H9 (cell line): ENCODE measurements at regions not wholly inside any gene's neighbourhood (a gene's known extent, or its start where the extent isn't known, plus 50 kb on each side); places are given as distances from the start of the nearest gene placed in this dataset.
A peak's percentile ranks its signal among the peaks of the same experiment; 100 is the strongest.

ENCODE experiments used
- DNase-seq: peaks from one replicate; pipeline ENCODE4 v3.0.0-alpha.2; 2017
- H2AFZ ChIP-seq: one replicate; pipeline ENCODE4 v1.6.1; 2013; ENCODE audit warnings: mild to moderate bottlenecking, low read length, control low read depth, moderate library complexity
- H2AK5ac ChIP-seq: 2 replicates; pipeline ENCODE4 v1.6.1; 2013; ENCODE audit warnings: low read length, control low read depth, mixed read lengths; ENCODE audit not compliant: insufficient read length
- H2BK120ac ChIP-seq: one replicate; pipeline ENCODE4 v1.6.1; 2013; ENCODE audit warnings: low read depth, mild to moderate bottlenecking, low read length, control low read depth, inconsistent platforms; ENCODE audit not compliant: poor library complexity, severe bottlenecking
- H2BK12ac ChIP-seq: 2 replicates; pipeline ENCODE4 v1.6.1; 2013; ENCODE audit warnings: low read length, control low read depth, mixed read lengths, low read depth; ENCODE audit not compliant: insufficient read length
- H2BK15ac ChIP-seq: 2 replicates; pipeline ENCODE4 v1.6.1; 2013; ENCODE audit warnings: low read depth, low read length, control low read depth
- H2BK20ac ChIP-seq: one replicate; pipeline ENCODE4 v1.6.1; 2013; ENCODE audit warnings: low read depth, mild to moderate bottlenecking, low read length, control low read depth, inconsistent platforms; ENCODE audit not compliant: poor library complexity, severe bottlenecking
- H2BK5ac ChIP-seq: 2 replicates; pipeline ENCODE4 v1.6.1; 2013; ENCODE audit warnings: low read length, control low read depth, mixed read lengths; ENCODE audit not compliant: insufficient read length
- H3K14ac ChIP-seq: 2 replicates; pipeline ENCODE4 v1.6.1; 2013; ENCODE audit warnings: low read length, control low read depth; ENCODE audit not compliant: insufficient read depth
- H3K18ac ChIP-seq: 2 replicates; pipeline ENCODE4 v1.6.1; 2013; ENCODE audit warnings: low read depth, mild to moderate bottlenecking, mixed read lengths, low read length, control low read depth; ENCODE audit not compliant: insufficient read length
- H3K23ac ChIP-seq: 2 replicates; pipeline ENCODE4 v1.6.1; 2013; ENCODE audit warnings: low read length, control low read depth, mixed read lengths, low read depth; ENCODE audit not compliant: insufficient read length
- H3K23me2 ChIP-seq: 2 replicates; pipeline ENCODE4 v1.6.1; 2013; ENCODE audit warnings: low read depth, mild to moderate bottlenecking, mixed read lengths, low read length, control low read depth; ENCODE audit not compliant: insufficient read length, poor library complexity, severe bottlenecking
- H3K27ac ChIP-seq: 2 replicates; pipeline ENCODE4 v1.5.1; 2013; ENCODE audit warnings: low read length, control low read depth, mixed read lengths, low read depth; ENCODE audit not compliant: insufficient read length
- H3K27me3 ChIP-seq: 2 replicates; pipeline ENCODE4 v1.6.1; 2013; ENCODE audit warnings: low read length, control low read depth, inconsistent platforms; ENCODE audit not compliant: insufficient read depth
- H3K4ac ChIP-seq: 2 replicates; pipeline ENCODE4 v1.6.1; 2013; ENCODE audit warnings: low read depth, mild to moderate bottlenecking, control low read depth, inconsistent platforms, low read length, moderate library complexity
- H3K4me1 ChIP-seq: 2 replicates; pipeline ENCODE4 v1.6.1; 2013; ENCODE audit warnings: low read length, control low read depth, inconsistent platforms; ENCODE audit not compliant: insufficient read depth
- H3K4me2 ChIP-seq: 2 replicates; pipeline ENCODE4 v1.6.1; 2013; ENCODE audit warnings: low read length, control low read depth, mixed read lengths; ENCODE audit not compliant: insufficient read length, insufficient read depth
- H3K56ac ChIP-seq: 2 replicates; pipeline ENCODE4 v1.6.1; 2013; ENCODE audit warnings: low read depth, mild to moderate bottlenecking, mixed read lengths, low read length, control low read depth; ENCODE audit not compliant: insufficient read length
- H3K79me1 ChIP-seq: 2 replicates; pipeline ENCODE4 v1.6.1; 2013; ENCODE audit warnings: low read depth, mild to moderate bottlenecking, moderate library complexity, low read length, control low read depth, inconsistent platforms; ENCODE audit not compliant: insufficient read depth, poor library complexity, severe bottlenecking
- H3K79me2 ChIP-seq: 2 replicates; pipeline ENCODE4 v1.6.1; 2013; ENCODE audit warnings: low read length, control low read depth, inconsistent platforms; ENCODE audit not compliant: insufficient read depth
- H3K9ac ChIP-seq: 2 replicates; pipeline ENCODE4 v1.6.1; 2013; ENCODE audit warnings: low read length, control low read depth, mixed read lengths; ENCODE audit not compliant: insufficient read length; ENCODE audit errors: extremely low read depth
- H3K9me3 ChIP-seq: one replicate; pipeline ENCODE4 v1.6.1; 2013; ENCODE audit warnings: low read depth, low read length, inconsistent platforms; ENCODE audit not compliant: control insufficient read depth
- H3T11ph ChIP-seq: one replicate; pipeline ENCODE4 v1.6.1; 2013; ENCODE audit warnings: mild to moderate bottlenecking, low read length, control low read depth, inconsistent platforms
- H4K20me1 ChIP-seq: one replicate; pipeline ENCODE4 v1.6.1; 2013; ENCODE audit not compliant: control insufficient read depth, insufficient read length, insufficient read depth
- H4K5ac ChIP-seq: 2 replicates; pipeline ENCODE4 v1.6.1; 2013; ENCODE audit warnings: low read depth, mild to moderate bottlenecking, mixed read lengths, low read length, control low read depth; ENCODE audit not compliant: insufficient read length
- H4K8ac ChIP-seq: replicated peaks from 2 replicates; pipeline ENCODE4 v1.6.1; 2013; ENCODE audit warnings: low read length, control low read depth, mixed read lengths, low read depth; ENCODE audit not compliant: insufficient read length
- H4K91ac ChIP-seq: 2 replicates; pipeline ENCODE4 v1.6.1; 2013; ENCODE audit warnings: low read depth, mild to moderate bottlenecking, moderate library complexity, mixed read lengths, low read length, control low read depth; ENCODE audit not compliant: insufficient read length
- H3K27ac Mint-ChIP-seq, 3 experiments: 2 replicates in 2 of 3; 3 replicates in 1 of 3; pipeline ENCODE4 v1.8.0; 2020 to 2021; ENCODE audit warnings: mixed read lengths in 3 of 3, mild to moderate bottlenecking in 1 of 3, moderate library complexity in 1 of 3
- H3K27me3 Mint-ChIP-seq: 2 replicates; pipeline ENCODE4 v1.8.0; 2021; ENCODE audit warnings: low read depth, mild to moderate bottlenecking, moderate library complexity, mixed read lengths
- H3K36me3 Mint-ChIP-seq, 3 experiments: 2 replicates in 2 of 3; 3 replicates in 1 of 3; pipeline ENCODE4 v1.8.0; 2020 to 2021; ENCODE audit warnings: low read depth in 3 of 3, mixed read lengths in 3 of 3; ENCODE audit not compliant: insufficient read depth in 1 of 3
- H3K4me1 Mint-ChIP-seq, 2 experiments: 2 replicates each; pipeline ENCODE4 v1.8.0; 2020; ENCODE audit warnings: mixed read lengths in 2 of 2
- H3K4me3 Mint-ChIP-seq, 2 experiments: 2 replicates in 1 of 2; 3 replicates in 1 of 2; pipeline ENCODE4 v1.8.0; 2020 to 2021; ENCODE audit warnings: mild to moderate bottlenecking in 2 of 2, mixed read lengths in 2 of 2, moderate library complexity in 1 of 2
- H3K9me3 Mint-ChIP-seq, 2 experiments: 2 replicates in 1 of 2; 3 replicates in 1 of 2; pipeline ENCODE4 v1.8.0; 2020; ENCODE audit warnings: mild to moderate bottlenecking in 2 of 2, mixed read lengths in 2 of 2, moderate library complexity in 1 of 2
- WGBS: extraction: QIAGEN DNeasy Blood & Tissue Kit; methylation state at CpG from one replicate; pipeline ENCODE4 v1.1.7; 2013; ENCODE audit warnings: missing lambda C conversion rate, low lambda C conversion rate, mixed read lengths; ENCODE audit not compliant: insufficient read length; ENCODE audit errors: extremely low coverage; 5-methylcytosine and 5-hydroxymethylcytosine counted together
- TF ChIP-seq, protein P1 (sequence below): fragments of 200-600 bp; sonication (generic); conservative IDR thresholded peaks from 3 replicates; pipeline ENCODE4 v1.8.0; 2021; ENCODE audit warnings: antibody characterized with exemption, mild to moderate bottlenecking

DNA sequence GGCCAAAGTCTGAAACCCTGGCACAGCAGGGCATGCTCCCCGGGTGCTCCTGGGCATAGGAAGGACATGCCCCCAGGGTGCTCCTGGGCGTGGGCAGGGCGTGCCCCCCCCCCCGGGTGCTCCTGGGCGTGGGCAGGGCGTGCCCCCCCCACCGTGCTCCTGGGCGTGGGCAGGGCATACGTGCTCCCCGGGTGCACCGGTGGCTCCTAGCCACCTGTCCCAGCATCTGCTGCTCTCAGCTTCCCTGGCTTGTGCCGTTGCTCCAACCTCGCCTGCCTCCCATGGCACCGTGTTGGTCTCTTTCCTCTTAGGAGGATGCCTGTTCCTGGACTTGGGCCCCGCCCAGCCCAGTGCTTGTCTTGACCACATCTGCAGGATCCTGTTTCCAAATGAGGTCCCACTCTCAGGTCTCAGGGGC, 95.6 kb upstream of the CTDP1 start:
- Histone ChIP-seq H3K9me3 (no peaks in the 10 kb centered on the region), H4K20me1 (no peaks in the 10 kb centered on the region), H4K91ac (no peak overlapping the region), H3K23ac (no peak overlapping the region), H3K4me2 (no peak overlapping the region), H2BK15ac (no peak overlapping the region), H3K23me2 (no peaks in the 10 kb centered on the region), H4K5ac (no peak overlapping the region), H2BK120ac (no peak overlapping the region), H3K56ac (no peak overlapping the region), H3K4ac (no peak overlapping the region), H2AFZ (no peak overlapping the region), H3K4me1 (no peaks in the 10 kb centered on the region), H3K14ac (no peak overlapping the region), H3K79me1 (no peaks in the 10 kb centered on the region), H4K8ac (no peak overlapping the region), H3T11ph (no peak overlapping the region), H2AK5ac (no peak overlapping the region), H2BK5ac (no peak overlapping the region), H3K18ac (no peak overlapping the region), H2BK12ac (no peak overlapping the region), H2BK20ac (no peak overlapping the region), H3K27me3 (no peaks in the 10 kb centered on the region), H3K9ac (no peak overlapping the region), H3K79me2 (no peaks in the 10 kb centered on the region), H3K27ac (no peak overlapping the region)
- Mint-ChIP-seq H3K27me3 (no peaks in the 10 kb centered on the region; the same call in 1 of the 2 replicates), H3K27ac (peak overlapping the region; percentile 37 to 76 (median 73); a peak in 3 of 7 replicates), H3K4me1 (peaks cover 12 to 18% of the 10 kb centered on the region in 2 experiments), H3K9me3 (no peaks in the 10 kb centered on the region; a peak in 1 of 5 replicates), H3K36me3 (no peaks in the 10 kb centered on the region), H3K4me3 (no peak overlapping the region)
- TF ChIP-seq, protein P1, sequence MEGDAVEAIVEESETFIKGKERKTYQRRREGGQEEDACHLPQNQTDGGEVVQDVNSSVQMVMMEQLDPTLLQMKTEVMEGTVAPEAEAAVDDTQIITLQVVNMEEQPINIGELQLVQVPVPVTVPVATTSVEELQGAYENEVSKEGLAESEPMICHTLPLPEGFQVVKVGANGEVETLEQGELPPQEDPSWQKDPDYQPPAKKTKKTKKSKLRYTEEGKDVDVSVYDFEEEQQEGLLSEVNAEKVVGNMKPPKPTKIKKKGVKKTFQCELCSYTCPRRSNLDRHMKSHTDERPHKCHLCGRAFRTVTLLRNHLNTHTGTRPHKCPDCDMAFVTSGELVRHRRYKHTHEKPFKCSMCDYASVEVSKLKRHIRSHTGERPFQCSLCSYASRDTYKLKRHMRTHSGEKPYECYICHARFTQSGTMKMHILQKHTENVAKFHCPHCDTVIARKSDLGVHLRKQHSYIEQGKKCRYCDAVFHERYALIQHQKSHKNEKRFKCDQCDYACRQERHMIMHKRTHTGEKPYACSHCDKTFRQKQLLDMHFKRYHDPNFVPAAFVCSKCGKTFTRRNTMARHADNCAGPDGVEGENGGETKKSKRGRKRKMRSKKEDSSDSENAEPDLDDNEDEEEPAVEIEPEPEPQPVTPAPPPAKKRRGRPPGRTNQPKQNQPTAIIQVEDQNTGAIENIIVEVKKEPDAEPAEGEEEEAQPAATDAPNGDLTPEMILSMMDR: no peak
- no CpG with 5 or more reads among the region's 15 CpGs for WGBS
- DNase-seq: no peak
